HG03175 (cell line): ENCODE measurements at regions not wholly inside any gene's neighbourhood (a gene's known extent, or its start where the extent isn't known, plus 50 kb on each side); places are given as distances from the start of the nearest gene placed in this dataset.

ENCODE experiments used
- ATAC-seq: cut with Tn5 transposase; IDR thresholded peaks from one replicate; pipeline ENCODE4 v1.9.1; 2021; ENCODE audit warnings: mild to moderate bottlenecking, moderate library complexity; ENCODE audit not compliant: unreplicated experiment

DNA sequence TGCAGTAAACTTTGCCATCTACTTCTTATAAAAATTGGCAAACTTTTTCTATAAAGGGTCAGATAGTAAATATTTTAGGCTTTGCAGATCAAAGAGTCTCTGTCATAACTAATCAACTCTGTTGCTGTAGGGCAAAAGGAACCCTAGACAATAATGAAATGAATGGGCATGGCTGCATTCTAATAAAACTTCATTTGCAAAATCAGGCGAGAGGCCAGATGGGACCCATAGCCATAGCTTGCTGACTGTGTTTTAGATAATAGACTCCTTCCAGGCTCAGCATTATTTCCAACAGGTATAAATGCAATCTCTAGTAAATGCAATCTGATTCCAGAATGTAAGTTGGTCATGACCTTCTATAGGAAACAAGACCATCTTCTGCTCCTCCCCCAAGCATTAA, 490.7 kb downstream of the TOX3 start:
- ATAC-seq = no peak

DNA sequence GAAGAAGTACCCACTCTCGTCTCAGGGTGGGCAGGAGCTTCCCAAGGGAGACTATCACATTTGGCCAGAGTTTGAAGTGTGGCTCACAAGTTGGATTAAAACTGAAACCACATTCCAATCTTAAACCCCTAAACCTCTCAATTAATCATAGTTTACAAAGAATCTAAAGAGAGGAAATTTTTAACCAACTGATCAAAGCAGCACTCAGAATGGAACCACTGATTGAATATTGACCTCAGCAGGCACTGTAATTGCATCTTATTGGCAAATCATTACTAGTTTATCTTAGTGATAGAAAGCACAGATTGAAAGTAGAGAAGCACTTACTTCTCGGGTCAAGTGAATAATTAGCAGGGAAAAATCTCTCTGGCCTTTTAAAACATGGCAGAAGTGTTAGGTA, 491.6 kb downstream of the TOX3 start:
- no peak for ATAC-seq

GRCh38 chr16:52054326-52054725, 492.6 kb downstream of the TOX3 start:
- no peak for ATAC-seq

DNA sequence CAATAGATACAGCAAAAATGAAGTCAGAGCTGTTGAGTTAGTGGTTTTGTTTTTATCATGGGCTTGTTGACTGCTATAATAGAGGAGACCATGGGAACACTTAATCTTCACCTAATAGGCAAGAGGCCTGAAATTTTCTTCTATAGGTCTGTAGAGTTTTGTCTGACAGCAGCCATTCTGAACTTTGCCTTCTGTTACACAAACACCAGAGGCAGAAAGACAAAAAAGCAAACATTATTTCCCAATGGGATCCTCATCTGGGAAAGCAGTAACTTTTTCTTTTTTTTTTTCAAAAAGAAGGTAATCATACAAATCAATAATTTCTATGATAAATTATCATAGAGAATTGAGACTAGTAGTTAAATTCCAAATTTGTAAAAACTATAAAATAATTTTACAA, 494.1 kb downstream of the TOX3 start:
- ATAC-seq = no peak

- no peak for ATAC-seq
Observed at GRCh38 chr16:52051414-52052172, 495.4 kb downstream of the TOX3 start.

GRCh38 chr16:52050418-52050817, 496.5 kb downstream of the TOX3 start:
- no peak for ATAC-seq

DNA sequence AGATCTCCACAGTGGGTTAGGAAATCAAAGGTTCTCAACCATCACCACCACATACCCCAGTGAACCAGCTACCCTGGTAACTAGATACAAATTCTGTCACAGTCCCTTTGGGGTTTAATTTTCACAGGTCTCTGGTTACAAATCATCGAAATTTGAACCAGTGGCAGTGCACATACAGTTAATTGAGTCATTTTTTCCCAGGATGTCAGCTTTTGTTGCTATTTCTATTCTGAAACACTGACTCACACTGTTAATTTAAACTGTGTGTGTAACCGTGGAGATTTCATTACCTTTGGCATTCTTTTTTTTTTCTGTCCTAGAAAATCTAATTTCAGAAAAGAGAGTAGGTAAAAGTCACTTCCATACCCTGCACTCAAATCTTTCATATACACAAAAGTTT, 511.5 kb downstream of the TOX3 start:
- no peak for ATAC-seq

DNA sequence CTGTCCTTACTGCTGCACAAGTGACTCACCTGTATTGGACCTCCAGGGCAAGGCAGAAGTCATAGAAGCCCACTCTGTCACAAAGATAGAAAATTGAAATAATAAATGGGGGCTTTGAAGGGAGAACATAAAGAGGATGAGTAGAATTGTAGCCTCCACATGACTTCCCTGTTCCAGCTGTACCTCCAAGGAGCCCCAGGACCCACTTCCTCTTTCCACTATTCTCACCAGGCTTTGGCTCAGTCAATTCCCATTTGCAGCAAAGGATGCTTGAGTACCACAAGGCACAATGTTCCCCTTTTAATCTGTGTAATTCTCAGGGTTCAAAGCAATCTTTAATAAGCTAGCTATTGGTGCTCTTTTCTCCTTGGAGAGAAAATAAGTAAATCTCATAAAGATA, 512.1 kb downstream of the TOX3 start:
- ATAC-seq = no peak

GRCh38 chr16:52033992-52034391, 513.0 kb downstream of the TOX3 start:
- ATAC-seq = no peak

- no peak for ATAC-seq
Observed at GRCh38 chr16:52022980-52023379, 524.0 kb downstream of the TOX3 start.

DNA sequence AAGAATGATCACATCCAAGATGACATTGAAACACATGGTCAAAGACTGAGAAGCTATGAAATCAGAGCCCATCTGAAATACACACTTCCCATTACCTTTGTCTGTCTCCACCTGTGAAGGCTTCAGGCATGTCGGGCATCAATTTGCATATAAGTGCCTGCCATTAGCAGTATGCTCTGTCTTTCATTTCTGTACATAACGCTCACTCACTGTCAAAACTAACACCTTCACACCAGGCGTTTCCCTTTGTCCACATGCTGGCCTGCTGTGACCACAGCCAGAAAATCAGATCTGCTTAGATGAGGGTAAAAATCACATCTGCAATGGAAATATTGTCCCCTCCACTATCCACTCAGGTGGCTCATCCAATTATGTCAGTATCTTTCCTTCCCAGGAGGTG, 524.8 kb downstream of the TOX3 start:
- no peak for ATAC-seq

DNA sequence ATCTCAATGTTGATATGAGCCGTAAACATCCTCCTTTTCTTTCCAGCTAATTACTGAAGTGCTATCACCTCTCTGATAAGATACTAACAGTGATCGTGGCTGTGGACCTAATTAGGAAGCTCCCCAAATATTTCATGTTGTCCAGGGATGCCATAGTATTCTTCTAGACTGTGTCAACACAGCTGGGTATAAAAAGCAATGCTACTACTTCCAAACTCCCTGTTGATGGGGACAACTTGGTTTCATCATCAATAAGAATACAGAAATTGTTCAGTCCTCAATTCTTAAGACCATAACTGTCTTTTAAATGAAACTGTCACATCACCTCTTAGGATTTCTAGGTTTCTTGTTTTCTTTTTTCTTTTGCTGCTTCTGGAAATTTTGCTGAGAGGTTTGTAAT, 530.6 kb downstream of the TOX3 start:
- ATAC-seq = no peak

- ATAC-seq = no peak
Observed at GRCh38 chr16:52005551-52005950, 541.4 kb downstream of the TOX3 start.

GRCh38 chr16:52004343-52004742, 542.6 kb downstream of the TOX3 start:
- no peak for ATAC-seq

DNA sequence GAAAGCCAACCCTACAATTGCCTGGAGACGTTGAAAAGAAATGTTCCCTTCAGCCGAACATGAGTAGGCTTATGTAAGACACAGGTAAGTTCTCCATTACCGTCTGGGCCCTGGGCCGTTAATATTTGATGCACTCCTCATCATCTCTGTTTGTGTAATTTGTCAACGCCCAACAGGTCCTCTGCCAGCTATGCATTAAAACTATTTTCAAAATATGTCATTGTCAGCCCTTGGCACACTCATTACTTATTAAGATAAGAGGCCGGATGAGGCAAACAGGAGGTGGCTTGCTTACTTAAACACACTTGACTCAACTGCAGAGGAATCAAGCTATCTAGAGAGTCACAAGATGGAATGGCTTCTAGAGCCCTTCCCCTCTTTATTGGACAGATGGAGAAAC, 544.9 kb downstream of the TOX3 start:
- ATAC-seq = no peak

DNA sequence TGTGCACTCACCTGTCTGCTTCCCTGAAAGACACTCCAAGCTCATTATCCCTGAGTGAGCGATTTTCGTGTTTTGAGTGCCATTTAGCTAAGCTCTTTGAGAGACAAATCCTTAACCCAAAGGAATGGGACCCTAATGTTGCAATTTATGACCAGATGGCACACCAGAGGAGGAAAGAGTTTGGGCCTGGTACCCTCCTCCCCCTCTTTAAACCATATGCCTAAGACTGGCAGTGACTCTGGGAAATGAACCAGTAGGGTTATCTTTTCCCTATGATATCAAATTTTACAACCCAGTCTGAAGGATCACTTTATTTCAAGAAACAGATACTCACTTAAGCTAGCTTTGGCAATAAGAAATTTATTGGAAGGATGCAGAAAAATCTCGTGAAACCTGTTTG, 550.4 kb downstream of the TOX3 start:
- no peak for ATAC-seq

- ATAC-seq = no peak
Observed at GRCh38 chr16:51994597-51994996, 552.3 kb downstream of the TOX3 start.

DNA sequence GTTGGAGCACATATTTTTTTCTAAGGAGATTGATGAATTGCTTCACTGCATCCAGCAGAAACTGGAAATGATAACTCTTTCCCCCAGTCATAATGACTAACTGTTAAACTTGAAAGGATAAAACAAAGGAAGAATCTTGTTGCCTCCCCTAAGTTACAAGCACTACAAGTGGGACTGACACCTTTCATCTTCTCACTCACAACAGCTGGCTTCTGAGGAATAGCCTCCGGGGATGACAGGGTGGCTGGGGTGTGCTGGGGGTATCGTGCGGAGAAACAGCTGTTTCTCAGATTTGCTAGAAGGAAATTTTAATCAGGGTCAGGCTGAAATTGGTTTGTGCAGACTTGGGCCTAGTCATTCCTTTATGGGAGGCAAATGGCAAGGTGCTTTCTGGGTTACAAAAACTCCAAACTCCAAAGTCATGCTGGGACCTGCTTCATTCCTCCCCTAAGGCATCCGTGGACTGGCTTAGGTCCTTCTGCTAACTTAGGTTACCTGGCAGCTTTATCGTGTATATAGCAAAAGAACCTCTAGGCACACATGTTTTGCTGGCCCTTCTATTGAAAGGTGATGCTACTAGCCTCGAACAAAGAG, 557.2 kb downstream of the TOX3 start:
- ATAC-seq = no peak

DNA sequence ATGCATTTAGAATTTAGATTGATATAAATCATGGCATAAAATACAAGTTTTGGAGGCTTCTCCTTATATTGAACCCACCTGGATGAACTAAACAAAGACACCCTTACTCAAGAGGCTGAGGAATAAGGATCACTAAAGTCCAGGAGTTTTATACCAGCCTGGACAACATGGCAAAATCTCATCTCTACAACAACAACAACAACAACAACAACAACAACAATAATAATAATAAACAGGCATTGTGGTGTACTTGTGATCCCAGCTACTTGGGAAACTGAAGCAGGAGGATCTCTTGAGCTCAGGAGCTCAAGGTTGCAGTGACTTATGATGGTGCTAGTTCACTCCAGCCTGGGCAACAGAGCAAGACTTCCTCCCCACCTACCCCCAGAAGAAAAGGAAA, 558.0 kb downstream of the TOX3 start:
- no peak for ATAC-seq

DNA sequence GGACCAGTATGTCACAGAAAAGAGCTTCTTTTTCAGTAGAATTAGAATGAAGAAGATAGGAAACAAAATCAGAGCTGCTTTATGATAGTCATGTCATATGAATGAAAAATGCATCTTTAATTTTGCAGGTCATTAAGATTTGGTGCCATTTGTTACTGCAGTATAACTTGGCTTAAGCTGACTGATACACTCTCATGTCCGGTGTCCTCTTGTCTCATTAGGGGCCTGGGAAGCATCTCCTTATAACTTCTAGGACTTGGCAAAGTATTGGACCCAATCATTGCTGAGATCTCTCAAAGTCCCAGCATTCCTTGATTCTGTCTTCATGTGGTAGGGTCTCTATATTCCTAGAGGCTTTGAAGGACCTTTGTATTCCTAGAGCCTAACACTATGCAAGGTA, 559.4 kb downstream of the TOX3 start:
- no peak for ATAC-seq

DNA sequence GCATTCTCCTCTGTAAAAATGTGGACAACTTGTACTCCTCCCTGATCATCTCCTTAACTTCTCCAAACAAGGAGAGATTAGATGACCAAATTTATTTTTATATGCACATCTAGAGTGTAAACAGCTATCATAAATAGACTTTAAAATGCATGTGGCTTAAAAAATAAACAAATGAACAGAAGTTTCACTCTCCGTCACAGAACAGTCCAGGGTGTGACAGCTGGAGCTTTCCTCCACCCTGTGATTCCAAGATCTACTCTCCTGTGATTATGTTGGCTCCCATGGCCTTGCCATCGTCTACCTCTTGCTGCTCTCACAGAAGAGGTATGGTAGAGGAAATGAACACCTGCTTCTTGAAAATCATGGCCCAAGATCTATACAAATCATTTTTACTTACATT, 560.2 kb downstream of the TOX3 start:
- no peak for ATAC-seq

GRCh38 chr16:51986301-51986700, 560.6 kb downstream of the TOX3 start:
- no peak for ATAC-seq

GRCh38 chr16:51985126-51985525, 561.8 kb downstream of the TOX3 start:
- no peak for ATAC-seq
